PC-9 (cell line): ENCODE measurements at regions not wholly inside any gene's neighbourhood (a gene's known extent, or its start where the extent isn't known, plus 50 kb on each side); places are given as distances from the start of the nearest gene placed in this dataset.

Source experiments
- EZH2 ChIP-seq: fragments of 200-600 bp; sonication (generic); IDR thresholded peaks from 2 replicates; pipeline ENCODE4 v1.8.0; 2017; ENCODE audit warnings: antibody characterized with exemption, low read depth
- TF ChIP-seq, protein P1 (sequence below): fragments of 200-600 bp; sonication (generic); conservative IDR thresholded peaks from 2 replicates; pipeline ENCODE4 v1.6.1; 2017; ENCODE audit warnings: mixed run types, antibody characterized with exemption, mild to moderate bottlenecking, moderate library complexity

DNA sequence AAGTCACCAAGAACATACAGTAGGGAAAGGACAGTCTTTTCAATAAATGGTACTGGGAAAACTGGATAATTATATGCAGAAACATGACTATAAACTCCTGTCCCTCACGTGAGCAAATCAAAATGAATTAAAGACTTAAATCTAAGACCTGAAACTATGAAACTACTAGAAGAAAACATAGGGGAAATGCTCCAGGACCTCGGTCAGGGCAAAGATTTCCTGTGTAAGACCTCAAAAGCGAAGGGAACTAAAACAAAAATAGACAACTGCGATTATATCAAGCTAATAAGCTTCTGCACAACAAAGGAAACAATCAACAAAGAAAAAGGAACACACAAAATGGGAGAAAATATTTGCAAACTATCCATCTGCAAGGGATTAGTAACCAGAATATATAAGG is 62.7 kb downstream of the CRYGS start:
- TF ChIP-seq, protein P1, sequence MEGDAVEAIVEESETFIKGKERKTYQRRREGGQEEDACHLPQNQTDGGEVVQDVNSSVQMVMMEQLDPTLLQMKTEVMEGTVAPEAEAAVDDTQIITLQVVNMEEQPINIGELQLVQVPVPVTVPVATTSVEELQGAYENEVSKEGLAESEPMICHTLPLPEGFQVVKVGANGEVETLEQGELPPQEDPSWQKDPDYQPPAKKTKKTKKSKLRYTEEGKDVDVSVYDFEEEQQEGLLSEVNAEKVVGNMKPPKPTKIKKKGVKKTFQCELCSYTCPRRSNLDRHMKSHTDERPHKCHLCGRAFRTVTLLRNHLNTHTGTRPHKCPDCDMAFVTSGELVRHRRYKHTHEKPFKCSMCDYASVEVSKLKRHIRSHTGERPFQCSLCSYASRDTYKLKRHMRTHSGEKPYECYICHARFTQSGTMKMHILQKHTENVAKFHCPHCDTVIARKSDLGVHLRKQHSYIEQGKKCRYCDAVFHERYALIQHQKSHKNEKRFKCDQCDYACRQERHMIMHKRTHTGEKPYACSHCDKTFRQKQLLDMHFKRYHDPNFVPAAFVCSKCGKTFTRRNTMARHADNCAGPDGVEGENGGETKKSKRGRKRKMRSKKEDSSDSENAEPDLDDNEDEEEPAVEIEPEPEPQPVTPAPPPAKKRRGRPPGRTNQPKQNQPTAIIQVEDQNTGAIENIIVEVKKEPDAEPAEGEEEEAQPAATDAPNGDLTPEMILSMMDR = no peak
- no peak for TF ChIP-seq EZH2
